ENCODE measurements at regions not wholly inside any gene's neighbourhood (a gene's known extent, or its start where the extent isn't known, plus 50 kb on each side); places are given as distances from the start of the nearest gene placed in this dataset.

GRCh38 chr12:113587720-113588119 is 116.0 kb upstream of the LHX5 start:
- no peak for DNase-seq (ENCODE audit: low spot score in 2 of 2, unreplicated experiment in 2 of 2)
- no peak overlapping the region for H3K27ac Mint-ChIP-seq
- H3K4me3 Mint-ChIP-seq, result no peak overlapping the region
- no peaks in the 10 kb centered on the region for H3K9me3 Mint-ChIP-seq
- no peak for TF ChIP-seq CTCF (IDR thresholded peaks at IDR 0.05; ENCODE audit: unreplicated experiment)
- H3K36me3 Mint-ChIP-seq, result no peaks in the 10 kb centered on the region
- H3K27me3 Mint-ChIP-seq (ENCODE audit: low read depth), result peaks cover 81% of the 10 kb centered on the region
- no peaks in the 10 kb centered on the region for H3K4me1 Mint-ChIP-seq

GRCh38 chr12:113586461-113586860 is 114.8 kb upstream of the LHX5 start:
- TF ChIP-seq CTCF (IDR thresholded peaks at IDR 0.05; ENCODE audit: unreplicated experiment), result no peak
- Mint-ChIP-seq H3K36me3 (no peaks in the 10 kb centered on the region), H3K4me3 (no peak overlapping the region), H3K4me1 (no peaks in the 10 kb centered on the region), H3K27ac (no peak overlapping the region), H3K27me3 (ENCODE audit: low read depth) (peaks cover 78% of the 10 kb centered on the region), H3K9me3 (no peaks in the 10 kb centered on the region)
- no peak for DNase-seq (ENCODE audit: low spot score in 2 of 2, unreplicated experiment in 2 of 2)

GRCh38 chr12:113582521-113583218 is 111.0 kb upstream of the LHX5 start:
- Mint-ChIP-seq H3K4me3 (no peak overlapping the region), H3K27me3 (ENCODE audit: low read depth) (peaks cover 57% of the 10 kb centered on the region), H3K9me3 (peaks cover 6% of the 10 kb centered on the region), H3K36me3 (no peaks in the 10 kb centered on the region), H3K27ac (no peak overlapping the region), H3K4me1 (no peaks in the 10 kb centered on the region)
- no peak for DNase-seq (ENCODE audit: low spot score in 2 of 2, unreplicated experiment in 2 of 2)
- TF ChIP-seq CTCF (IDR thresholded peaks at IDR 0.05; ENCODE audit: unreplicated experiment), result no peak

GRCh38 chr12:113581342-113581741 is 109.7 kb upstream of the LHX5 start:
- peaks cover 57% of the 10 kb centered on the region for H3K27me3 Mint-ChIP-seq (ENCODE audit: low read depth)
- no peak overlapping the region for H3K4me3 Mint-ChIP-seq
- peaks cover 6% of the 10 kb centered on the region for H3K9me3 Mint-ChIP-seq
- no peaks in the 10 kb centered on the region for H3K36me3 Mint-ChIP-seq
- TF ChIP-seq CTCF (IDR thresholded peaks at IDR 0.05; ENCODE audit: unreplicated experiment), result no peak
- no peak overlapping the region for H3K27ac Mint-ChIP-seq
- no peaks in the 10 kb centered on the region for H3K4me1 Mint-ChIP-seq
- DNase-seq (ENCODE audit: low spot score in 2 of 2, unreplicated experiment in 2 of 2), result no peak

GRCh38 chr12:113580437-113580836 is 108.8 kb upstream of the LHX5 start:
- Mint-ChIP-seq H3K9me3 (peaks cover 6% of the 10 kb centered on the region), H3K27ac (no peak overlapping the region), H3K27me3 (ENCODE audit: low read depth) (peaks cover 59% of the 10 kb centered on the region)

More at GRCh38 chr12:113580437-113580836, 108.8 kb upstream of the LHX5 start:
- TF ChIP-seq CTCF (IDR thresholded peaks at IDR 0.05; ENCODE audit: unreplicated experiment), result no peak
- no peaks in the 10 kb centered on the region for H3K4me1 Mint-ChIP-seq
- no peak for DNase-seq (ENCODE audit: low spot score in 2 of 2, unreplicated experiment in 2 of 2)
- H3K36me3 Mint-ChIP-seq, result no peaks in the 10 kb centered on the region
- no peak overlapping the region for H3K4me3 Mint-ChIP-seq

Measured in mesothelial cell of epicardium (in vitro differentiated cells).